H1 (cell line): ENCODE measurements at regions not wholly inside any gene's neighbourhood (a gene's known extent, or its start where the extent isn't known, plus 50 kb on each side); places are given as distances from the start of the nearest gene placed in this dataset.

Experiments
- CTCF ChIA-PET: fragments of 300-600 bp; sonication (Branson Sonifier 250); formaldehyde crosslinking; loops from one replicate; lab custom pipeline; 2021; ENCODE audit not compliant: partially characterized antibody; lab: Charles Lee
- POLR2A ChIA-PET: fragments of 300-600 bp; sonication (Branson Sonifier 250); formaldehyde crosslinking; loops from one replicate; lab custom pipeline; 2021; ENCODE audit warnings: inconsistent platforms; ENCODE audit not compliant: partially characterized antibody; lab: Charles Lee
- DNase-seq, 2 experiments: peaks; one replicate each; pipeline versions ENCODE4 v3.0.0 to v3.0.0-alpha.2; 2010 to 2022; ENCODE audit warnings: low spot score in 2 of 2, low read depth in 1 of 2, mixed read lengths in 1 of 2
- FAIRE-seq: peaks from 2 replicates; lab custom pipeline; 2011; peaks lifted over from hg19 to GRCh38; lab: Jason Lieb, UNC
- H2AFZ ChIP-seq: 2 replicates; pipeline ENCODE4 v1.8.1; 2012; ENCODE audit warnings: low read length, inconsistent platforms
- H2AK5ac ChIP-seq: 2 replicates; pipeline ENCODE4 v1.6.1; 2013; ENCODE audit warnings: low read depth, low read length
- H2BK120ac ChIP-seq: replicated peaks from 2 replicates; pipeline ENCODE3; 2013; ENCODE audit warnings: low read depth, low read length, inconsistent platforms
- H2BK12ac ChIP-seq: 2 replicates; pipeline ENCODE4 v1.6.1; 2013; ENCODE audit warnings: low read depth, low read length
- H2BK15ac ChIP-seq: 2 replicates; pipeline ENCODE4 v1.6.1; 2013; ENCODE audit warnings: low read length
- H2BK20ac ChIP-seq: 2 replicates; pipeline ENCODE4 v1.6.1; 2013; ENCODE audit warnings: low read length
- H2BK5ac ChIP-seq: 2 replicates; pipeline ENCODE4 v1.6.1; 2013; ENCODE audit warnings: low read depth, low read length
- H3K14ac ChIP-seq: 2 replicates; pipeline ENCODE4 v1.6.1; 2013; ENCODE audit warnings: inconsistent platforms; ENCODE audit not compliant: insufficient read length
- H3K18ac ChIP-seq: 2 replicates; pipeline ENCODE4 v1.6.1; 2013; ENCODE audit warnings: low read length; ENCODE audit errors: extremely low read depth
- H3K23ac ChIP-seq: 2 replicates; pipeline ENCODE4 v1.6.1; 2013; ENCODE audit warnings: inconsistent platforms; ENCODE audit not compliant: insufficient read length
- H3K23me2 ChIP-seq: 2 replicates; pipeline ENCODE4 v1.6.1; 2013; ENCODE audit warnings: low read depth, low read length
- H3K27ac ChIP-seq: 2 replicates; pipeline ENCODE4 v1.6.1; 2011; ENCODE audit warnings: low read depth, low read length, inconsistent platforms
- H3K27me3 ChIP-seq, 4 experiments: replicated peaks in 1 of 4; 1 replicate in 1 of 4; 2 replicates in 3 of 4; pipeline versions ENCODE4 v1.6.1 to v1.8.1; 2011 to 2013; ENCODE audit warnings: low read length in 3 of 4, mild to moderate bottlenecking in 3 of 4, inconsistent platforms in 2 of 4, mixed read lengths in 2 of 4, moderate library complexity in 1 of 4; ENCODE audit not compliant: control insufficient read depth in 3 of 4, insufficient read depth in 3 of 4; ENCODE audit errors: extremely low read depth in 1 of 4
- H3K36me3 ChIP-seq, 4 experiments: 2 replicates each; pipeline versions ENCODE4 v1.6.1 to v1.8.1; 2011 to 2013; ENCODE audit warnings: mild to moderate bottlenecking in 4 of 4, low read length in 3 of 4, moderate library complexity in 2 of 4, control low read depth in 1 of 4, inconsistent platforms in 1 of 4; ENCODE audit not compliant: insufficient read depth in 4 of 4, control insufficient read depth in 2 of 4
- H3K4ac ChIP-seq: replicated peaks from 2 replicates; pipeline ENCODE3; 2013; ENCODE audit warnings: low read length, low read depth, mixed read lengths, inconsistent platforms; ENCODE audit not compliant: insufficient read length
- H3K4me1 ChIP-seq, 4 experiments: replicated peaks in 1 of 4; 1 replicate in 1 of 4; 2 replicates in 3 of 4; pipeline versions ENCODE4 v1.6.1 to v1.8.1; 2011 to 2013; ENCODE audit warnings: low read length in 3 of 4, inconsistent platforms in 2 of 4, mixed read lengths in 1 of 4; ENCODE audit not compliant: insufficient read depth in 4 of 4, control insufficient read depth in 3 of 4
- H3K4me2 ChIP-seq, 2 experiments: 2 replicates each; pipeline versions ENCODE4 v1.6.1 to v1.8.1; 2011 to 2013; ENCODE audit warnings: low read depth in 2 of 2, low read length in 2 of 2, control low read depth in 1 of 2, inconsistent platforms in 1 of 2, mild to moderate bottlenecking in 1 of 2; ENCODE audit not compliant: insufficient read depth in 1 of 2
- H3K4me3 ChIP-seq, 4 experiments: fragments of 200-600, 300-600 bp in 1 of 4; sonication (generic), shearing (Covaris generic), sonication (Bioruptor Twin) in 1 of 4; 2 replicates each; pipeline versions ENCODE4 v1.5.1 to v1.8.1; 2011 to 2016; ENCODE audit warnings: low read length in 4 of 4, low read depth in 3 of 4, control low read depth in 2 of 4, inconsistent platforms in 2 of 4, mild to moderate bottlenecking in 2 of 4, mixed read lengths in 1 of 4, moderate library complexity in 1 of 4; ENCODE audit not compliant: insufficient read depth in 2 of 4; ENCODE audit errors: extremely low read depth in 1 of 4
- H3K56ac ChIP-seq: replicated peaks from 2 replicates; pipeline ENCODE3; 2013; ENCODE audit warnings: low read depth, mild to moderate bottlenecking, mixed read lengths, low read length, inconsistent platforms; ENCODE audit not compliant: insufficient read length
- H3K79me1 ChIP-seq: 2 replicates; pipeline ENCODE4 v1.6.1; 2013; ENCODE audit warnings: low read depth, low read length, control low read depth
- H3K79me2 ChIP-seq, 2 experiments: 2 replicates each; pipeline versions ENCODE4 v1.6.1 to v1.8.1; 2012 to 2013; ENCODE audit warnings: low read length in 2 of 2, mild to moderate bottlenecking in 2 of 2, inconsistent platforms in 1 of 2; ENCODE audit not compliant: insufficient read depth in 2 of 2, control insufficient read depth in 1 of 2
- H3K9ac ChIP-seq, 4 experiments: replicated peaks in 1 of 4; 1 replicate in 1 of 4; 2 replicates in 3 of 4; pipeline versions ENCODE4 v1.6.1 to v1.8.1; 2011 to 2013; ENCODE audit warnings: low read depth in 3 of 4, low read length in 3 of 4, control low read depth in 2 of 4, mild to moderate bottlenecking in 2 of 4, moderate library complexity in 2 of 4, inconsistent platforms in 1 of 4; ENCODE audit errors: extremely low read depth in 1 of 4
- H3K9me3 ChIP-seq, 2 experiments: 2 replicates each; pipeline versions ENCODE4 v1.6.1 to v1.8.1; 2012 to 2013; ENCODE audit warnings: mild to moderate bottlenecking in 2 of 2, moderate library complexity in 2 of 2, control low read depth in 1 of 2, inconsistent platforms in 1 of 2, low read depth in 1 of 2, low read length in 1 of 2, mixed read lengths in 1 of 2; ENCODE audit not compliant: insufficient read depth in 2 of 2
- H4K20me1 ChIP-seq, 2 experiments: replicated peaks in 1 of 2; 2 replicates each; pipeline versions ENCODE3 to v1.8.1; 2011 to 2013; ENCODE audit warnings: inconsistent platforms in 2 of 2, low read length in 2 of 2, mild to moderate bottlenecking in 1 of 2; ENCODE audit not compliant: insufficient read depth in 2 of 2, control insufficient read depth in 1 of 2
- H4K5ac ChIP-seq: 2 replicates; pipeline ENCODE4 v1.6.1; 2013; ENCODE audit warnings: low read length, low read depth, mixed read lengths, inconsistent platforms; ENCODE audit not compliant: insufficient read length
- H4K8ac ChIP-seq: 2 replicates; pipeline ENCODE4 v1.8.0; 2013; ENCODE audit warnings: mild to moderate bottlenecking, moderate library complexity, low read length, inconsistent platforms; ENCODE audit not compliant: insufficient read depth; ENCODE audit errors: extremely low read depth
- H4K91ac ChIP-seq: replicated peaks from 2 replicates; pipeline ENCODE3; 2013; ENCODE audit warnings: low read length, mixed read lengths, inconsistent platforms; ENCODE audit not compliant: insufficient read length
- BACH1 ChIP-seq: IDR thresholded peaks from 2 replicates; pipeline ENCODE4 v1.6.1; 2012; ENCODE audit warnings: low read length, improper control_type of control experiment
- BRCA1 ChIP-seq: IDR thresholded peaks from 2 replicates; pipeline ENCODE4 v1.6.1; 2012; ENCODE audit warnings: low read depth, low read length, improper control_type of control experiment
- CHD2 ChIP-seq: IDR thresholded peaks from 2 replicates; pipeline ENCODE4 v1.6.1; 2012; ENCODE audit warnings: low read length, improper control_type of control experiment
- CTBP2 ChIP-seq: IDR thresholded peaks from 2 replicates; pipeline ENCODE4 v1.7.0; 2011; ENCODE audit warnings: borderline replicate concordance, mild to moderate bottlenecking, moderate library complexity, mixed read lengths, low read length; ENCODE audit not compliant: insufficient read depth, insufficient read length
- EP300 ChIP-seq, 2 experiments: IDR thresholded peaks; 1 replicate in 1 of 2; 2 replicates in 1 of 2; pipeline ENCODE4 v1.6.1; 2011 to 2012; ENCODE audit warnings: low read depth in 2 of 2, low read length in 2 of 2, mild to moderate bottlenecking in 2 of 2, borderline replicate concordance in 1 of 2, inconsistent platforms in 1 of 2, moderate library complexity in 1 of 2
- GABPA ChIP-seq: IDR thresholded peaks from 2 replicates; pipeline ENCODE4 v1.6.1; 2011; ENCODE audit warnings: mild to moderate bottlenecking, low read length, moderate library complexity, borderline replicate concordance; ENCODE audit not compliant: insufficient read depth
- KDM5A ChIP-seq: fragments of 200-600 bp; IDR thresholded peaks from 2 replicates; pipeline ENCODE4 v1.7.1; 2012; ENCODE audit warnings: mild to moderate bottlenecking, low read length, inconsistent platforms, mixed read lengths
- POLR2AphosphoS5 ChIP-seq: IDR thresholded peaks from 2 replicates; pipeline ENCODE4 v1.6.1; 2011; ENCODE audit warnings: low read depth, low read length
- POU5F1 ChIP-seq: IDR thresholded peaks from 2 replicates; pipeline ENCODE4 v1.6.1; 2011; ENCODE audit warnings: low read depth, mild to moderate bottlenecking, low read length, moderate library complexity
- RBBP5 ChIP-seq: IDR thresholded peaks from 2 replicates; pipeline ENCODE4 v1.7.1; 2012; ENCODE audit warnings: low read depth, mild to moderate bottlenecking, inconsistent platforms, low read length, moderate library complexity, borderline replicate concordance
- RNF2 ChIP-seq: fragments of 200-900, 300-1000 bp; sonication (generic); IDR thresholded peaks from 2 replicates; pipeline ENCODE4 v1.7.1; 2016; ENCODE audit warnings: borderline replicate concordance, low read depth, mild to moderate bottlenecking, antibody characterized with exemption, low read length; ENCODE audit not compliant: poor library complexity, severe bottlenecking; ENCODE audit errors: missing control alignments
- SP1 ChIP-seq: IDR thresholded peaks from 2 replicates; pipeline ENCODE4 v1.6.1; 2011; ENCODE audit warnings: low read depth, low read length
- USF2 ChIP-seq: IDR thresholded peaks from 2 replicates; pipeline ENCODE4 v1.6.1; 2011; ENCODE audit warnings: low read length, improper control_type of control experiment
- WGBS, 2 experiments: shearing (Covaris generic) in 1 of 2; methylation state at CpG; one replicate each; pipeline versions ENCODE4 v1.1.6 to v1.1.7; 2013 to 2015; ENCODE audit warnings: low lambda C conversion rate in 2 of 2, mixed read lengths in 2 of 2, inconsistent platforms in 1 of 2, low coverage in 1 of 2, missing lambda C conversion rate in 1 of 2; ENCODE audit not compliant: insufficient replicate concordance in 2 of 2, insufficient coverage in 1 of 2, insufficient read length in 1 of 2; ENCODE audit errors: extremely low coverage in 1 of 2, missing lambda C conversion rate in 1 of 2; 5-methylcytosine and 5-hydroxymethylcytosine counted together

GRCh38 chr2:239835056-239835455, 190.1 kb downstream of the NDUFA10 start:
- no peaks in the 10 kb centered on the region for H3K23me2 ChIP-seq
- H3K9me3 ChIP-seq, result no peaks in the 10 kb centered on the region; a peak in 1 of 4 replicates
- H2BK15ac ChIP-seq, result no peak overlapping the region
- no peak overlapping the region for H2BK20ac ChIP-seq
- H3K4ac ChIP-seq, result no peak overlapping the region
- H3K27ac ChIP-seq, result no peak overlapping the region
- H3K9ac ChIP-seq, result no peak overlapping the region
- DNase-seq (no peak), FAIRE-seq (no peak)
- H3K56ac ChIP-seq, result no peak overlapping the region
- H4K8ac ChIP-seq, result no peak overlapping the region
- H3K4me2 ChIP-seq, result no peak overlapping the region
- no peaks in the 10 kb centered on the region for H4K20me1 ChIP-seq
- no peak overlapping the region for H2AK5ac ChIP-seq
- H4K5ac ChIP-seq, result no peak overlapping the region
- H3K79me1 ChIP-seq, result no peaks in the 10 kb centered on the region
- H3K4me3 ChIP-seq, result no peak overlapping the region
- no peak overlapping the region for H2AFZ ChIP-seq
- no peak overlapping the region for H2BK12ac ChIP-seq
- 85% methylated on average over 5 of the region's 5 CpGs; no CpG with 5 or more reads in 1 of the 2 experiments for WGBS, 2 experiments
- no peaks in the 10 kb centered on the region for H3K79me2 ChIP-seq
- H3K4me1 ChIP-seq, result peaks cover 0 to 8% (median 4%) of the 10 kb centered on the region in 4 experiments; a peak in 5 of 7 replicates
- ChIA-PET CTCF (no interaction called here), POLR2A (no interaction called here)
- no peak overlapping the region for H2BK5ac ChIP-seq
- no peaks in the 10 kb centered on the region for H3K36me3 ChIP-seq
- no peak overlapping the region for H4K91ac ChIP-seq
- H3K14ac ChIP-seq, result no peak overlapping the region
- H3K27me3 ChIP-seq, result no peaks in the 10 kb centered on the region
- H3K18ac ChIP-seq, result no peak overlapping the region
- no peak overlapping the region for H3K23ac ChIP-seq
- H2BK120ac ChIP-seq, result no peak overlapping the region
- no peak for TF ChIP-seq GABPA
- no peak for TF ChIP-seq CHD2
- TF ChIP-seq CTBP2, result no peak
- no peak for TF ChIP-seq USF2
- TF ChIP-seq RBBP5, result no peak
- TF ChIP-seq BRCA1, result no peak
- no peak for TF ChIP-seq POU5F1
- no peak for TF ChIP-seq POLR2AphosphoS5
- TF ChIP-seq SP1, result no peak
- TF ChIP-seq EP300 (IDR thresholded peaks at IDR 0.05; ENCODE audit: borderline replicate concordance in 1 of 2, low read depth in 2 of 2, low read length in 2 of 2), result no peak
- TF ChIP-seq RNF2, result no peak
- TF ChIP-seq KDM5A, result no peak
- TF ChIP-seq BACH1, result no peak
